HL-60 (cell line): ENCODE measurements at regions not wholly inside any gene's neighbourhood (a gene's known extent, or its start where the extent isn't known, plus 50 kb on each side); places are given as distances from the start of the nearest gene placed in this dataset.

Experiments used
- DNase-seq, 2 experiments: peaks; one replicate each; pipeline ENCODE4 v3.0.0-alpha.2; 2010 to 2020; ENCODE audit warnings: low read depth in 1 of 2, low spot score in 1 of 2
- H3K27ac ChIP-seq: fragments of 250-450 bp; sonication (Bioruptor Pico); replicated peaks from 2 replicates; pipeline ENCODE4 v1.5.1; 2020; ENCODE audit warnings: mild to moderate bottlenecking, moderate library complexity
- H3K27me3 ChIP-seq: fragments of 250-450 bp; sonication (Bioruptor Pico); 2 replicates; pipeline ENCODE4 v1.5.1; 2021; ENCODE audit warnings: mild to moderate bottlenecking, moderate library complexity; ENCODE audit not compliant: insufficient read depth, poor library complexity, severe bottlenecking
- H3K4me3 ChIP-seq: replicated peaks from 2 replicates; pipeline ENCODE4 v1.5.1; 2011; ENCODE audit warnings: mild to moderate bottlenecking, control low read depth, low read length; ENCODE audit not compliant: insufficient read depth
- GABPA ChIP-seq: IDR thresholded peaks from 2 replicates; pipeline ENCODE4 v1.6.1; 2012; ENCODE audit warnings: low read depth
- POLR2AphosphoS5 ChIP-seq: IDR thresholded peaks from 2 replicates; pipeline ENCODE4 v1.6.1; 2012; ENCODE audit warnings: low read depth
- REST ChIP-seq: IDR thresholded peaks from 2 replicates; pipeline ENCODE4 v1.6.1; 2012; ENCODE audit warnings: low read depth; ENCODE audit not compliant: insufficient replicate concordance
- SPI1 ChIP-seq: IDR thresholded peaks from 2 replicates; pipeline ENCODE4 v1.6.1; 2012; ENCODE audit warnings: low read depth, mild to moderate bottlenecking, borderline replicate concordance
- TF ChIP-seq, protein P1 (sequence below): IDR thresholded peaks from one replicate; pipeline ENCODE4 v1.5.1; 2011; ENCODE audit warnings: low read length, control low read depth, inconsistent platforms; ENCODE audit not compliant: insufficient read depth

DNA sequence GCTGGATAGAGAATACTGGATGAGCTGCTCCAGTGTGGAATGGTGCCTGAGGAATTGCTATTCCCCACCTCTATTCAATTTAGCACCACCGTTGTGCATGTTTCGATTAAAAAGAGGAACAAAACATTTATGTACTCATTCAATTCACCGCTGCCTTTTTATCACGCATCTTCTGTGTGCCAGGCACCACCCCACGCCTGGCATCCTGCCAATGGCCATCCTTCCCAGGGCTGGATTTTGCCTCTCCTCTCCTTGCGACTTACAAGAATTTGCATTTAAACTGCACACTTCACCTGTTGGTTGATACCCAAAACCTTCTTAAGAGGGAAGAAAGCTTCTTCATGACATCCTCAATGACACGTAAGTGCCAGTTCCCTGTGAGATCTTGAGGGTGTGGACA is 110.2 kb upstream of the DPP6 start:
- DNase-seq, result no peak
- no peak overlapping the region for H3K4me3 ChIP-seq
- H3K27ac ChIP-seq, result no peak overlapping the region
- TF ChIP-seq, protein P1, sequence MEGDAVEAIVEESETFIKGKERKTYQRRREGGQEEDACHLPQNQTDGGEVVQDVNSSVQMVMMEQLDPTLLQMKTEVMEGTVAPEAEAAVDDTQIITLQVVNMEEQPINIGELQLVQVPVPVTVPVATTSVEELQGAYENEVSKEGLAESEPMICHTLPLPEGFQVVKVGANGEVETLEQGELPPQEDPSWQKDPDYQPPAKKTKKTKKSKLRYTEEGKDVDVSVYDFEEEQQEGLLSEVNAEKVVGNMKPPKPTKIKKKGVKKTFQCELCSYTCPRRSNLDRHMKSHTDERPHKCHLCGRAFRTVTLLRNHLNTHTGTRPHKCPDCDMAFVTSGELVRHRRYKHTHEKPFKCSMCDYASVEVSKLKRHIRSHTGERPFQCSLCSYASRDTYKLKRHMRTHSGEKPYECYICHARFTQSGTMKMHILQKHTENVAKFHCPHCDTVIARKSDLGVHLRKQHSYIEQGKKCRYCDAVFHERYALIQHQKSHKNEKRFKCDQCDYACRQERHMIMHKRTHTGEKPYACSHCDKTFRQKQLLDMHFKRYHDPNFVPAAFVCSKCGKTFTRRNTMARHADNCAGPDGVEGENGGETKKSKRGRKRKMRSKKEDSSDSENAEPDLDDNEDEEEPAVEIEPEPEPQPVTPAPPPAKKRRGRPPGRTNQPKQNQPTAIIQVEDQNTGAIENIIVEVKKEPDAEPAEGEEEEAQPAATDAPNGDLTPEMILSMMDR, result no peak
- TF ChIP-seq GABPA, result no peak
- TF ChIP-seq REST, result no peak
- TF ChIP-seq POLR2AphosphoS5, result no peak
- TF ChIP-seq SPI1, result no peak
- no peaks in the 10 kb centered on the region for H3K27me3 ChIP-seq

- no peak for DNase-seq
Observed at GRCh38 chr7:153943457-153943856, 108.7 kb upstream of the DPP6 start.

GRCh38 chr7:153943861-153944260 is 108.3 kb upstream of the DPP6 start:
- TF ChIP-seq, protein P1, result no peak
- TF ChIP-seq REST (no peak), SPI1 (no peak), POLR2AphosphoS5 (no peak), GABPA (no peak)
- H3K4me3 ChIP-seq, result no peak overlapping the region
- no peak overlapping the region for H3K27ac ChIP-seq
- H3K27me3 ChIP-seq, result no peaks in the 10 kb centered on the region
- DNase-seq, result no peak

More at GRCh38 chr7:153943457-153943856, 108.7 kb upstream of the DPP6 start:
- H3K27ac ChIP-seq, result no peak overlapping the region
- H3K27me3 ChIP-seq, result no peaks in the 10 kb centered on the region
- H3K4me3 ChIP-seq, result no peak overlapping the region
- TF ChIP-seq, protein P1, result no peak
- TF ChIP-seq REST, result no peak
- TF ChIP-seq POLR2AphosphoS5, result no peak
- no peak for TF ChIP-seq SPI1
- TF ChIP-seq GABPA, result no peak
